LNCAP (cell line): ENCODE measurements at regions not wholly inside any gene's neighbourhood (a gene's known extent, or its start where the extent isn't known, plus 50 kb on each side); places are given as distances from the start of the nearest gene placed in this dataset.

Source experiments
- CTCF ChIP-seq: fragments of 450-650 bp; IDR thresholded peaks from 2 replicates; pipeline ENCODE4 v1.5.1; 2017; ENCODE audit warnings: mild to moderate bottlenecking

- no peak for TF ChIP-seq CTCF
Measured at GRCh38 chr2:107112561-107112960, 226.6 kb upstream of the ST6GAL2 start.

- no peak for TF ChIP-seq CTCF
Measured at GRCh38 chr2:107128381-107128780, 242.4 kb upstream of the ST6GAL2 start.

GRCh38 chr2:107132070-107132469 is 246.1 kb upstream of the ST6GAL2 start:
- TF ChIP-seq CTCF: no peak

- TF ChIP-seq CTCF: no peak
Measured at GRCh38 chr2:107132746-107133145, 246.8 kb upstream of the ST6GAL2 start.

- TF ChIP-seq CTCF: no peak
Measured at GRCh38 chr2:107133412-107133811, 247.4 kb upstream of the ST6GAL2 start.

GRCh38 chr2:107136733-107137132 is 250.8 kb upstream of the ST6GAL2 start:
- no peak for TF ChIP-seq CTCF

GRCh38 chr2:107137706-107138105 is 251.7 kb upstream of the ST6GAL2 start:
- TF ChIP-seq CTCF: no peak

- no peak for TF ChIP-seq CTCF
Measured at GRCh38 chr2:107146181-107146580, 260.2 kb upstream of the ST6GAL2 start.
